Esophagus squamous epithelium (tissue), 5 donors: ENCODE measurements at regions not wholly inside any gene's neighbourhood (a gene's known extent, or its start where the extent isn't known, plus 50 kb on each side); places are given as distances from the start of the nearest gene placed in this dataset.

Source experiments
- DNase-seq: peaks from one replicate; lab custom pipeline; 2025; lab: John Stamatoyannopoulos, UW
- H3K27ac ChIP-seq, 4 donors: fragments of 200-600 bp; sonication (generic); one replicate each; pipeline ENCODE4 v1.5.1; 2016 to 2019; ENCODE audit warnings: mild to moderate bottlenecking in 1 of 4
- H3K27me3 ChIP-seq, 4 donors: fragments of 200-600 bp; sonication (generic); 1 replicate in 3 of 4; 2 replicates in 1 of 4; pipeline versions ENCODE4 v1.5.1 to v1.6.0; 2017 to 2021; ENCODE audit warnings: antibody characterized with exemption in 1 of 4
- H3K36me3 ChIP-seq, 3 donors: fragments of 200-600 bp; sonication (generic); one replicate each; pipeline ENCODE4 v1.5.1; 2016 to 2019
- H3K4me1 ChIP-seq, 3 donors: fragments of 200-600 bp; sonication (generic); one replicate each; pipeline ENCODE4 v1.5.1; 2017 to 2019
- H3K4me3 ChIP-seq, 4 donors: fragments of 200-600 bp; sonication (generic); 1 replicate in 3 of 4; 2 replicates in 1 of 4; pipeline ENCODE4 v1.5.1; 2016 to 2019; ENCODE audit warnings: mild to moderate bottlenecking in 2 of 4, moderate library complexity in 1 of 4
- H3K9me3 ChIP-seq, 3 donors: fragments of 200-600 bp; sonication (generic); one replicate each; pipeline ENCODE4 v1.5.1; 2016 to 2019
- CTCF ChIP-seq, 6 experiments: fragments of 450-650 bp in 4 of 6; fragments of 200-600 bp in 2 of 6; sonication (generic) in 2 of 6; IDR thresholded peaks; one replicate each; pipeline ENCODE4 v1.5.1; 2016 to 2019; ENCODE audit warnings: antibody characterized with exemption in 6 of 6, mild to moderate bottlenecking in 4 of 6, moderate library complexity in 4 of 6
- POLR2A ChIP-seq, 4 donors: fragments of 450-650 bp; IDR thresholded peaks; one replicate each; pipeline ENCODE4 v1.6.1; 2017; ENCODE audit warnings: antibody characterized with exemption in 4 of 4, mild to moderate bottlenecking in 4 of 4, moderate library complexity in 3 of 4
- WGBS, 2 donors: methylation state at CpG; one replicate each; pipeline ENCODE4 v1.1.5; 2018; 5-methylcytosine and 5-hydroxymethylcytosine counted together
- intact Hi-C: fragments of 100-400 bp; cut with DNase I; formaldehyde crosslinking; loops from one replicate; pipeline ENCODE4 v1.15.0; 2022
- donor health status: DM: yes; HTN: yes; CAD: no.

- Histone ChIP-seq H3K4me1 (no peaks in the 10 kb centered on the region), H3K4me3 (no peak overlapping the region), H3K36me3 (no peaks in the 10 kb centered on the region), H3K27ac (no peak overlapping the region), H3K9me3 (no peaks in the 10 kb centered on the region), H3K27me3 (no peaks in the 10 kb centered on the region)
- intact Hi-C loops, result no loop called here
- no peak for DNase-seq
- no peak for TF ChIP-seq POLR2A (IDR thresholded peaks at IDR 0.05)
- no peak for TF ChIP-seq CTCF (IDR thresholded peaks at IDR 0.05)
These were observed 544.4 kb downstream of the DIPK2A start for GRCh38 chr3:144516026-144516425.

DNA sequence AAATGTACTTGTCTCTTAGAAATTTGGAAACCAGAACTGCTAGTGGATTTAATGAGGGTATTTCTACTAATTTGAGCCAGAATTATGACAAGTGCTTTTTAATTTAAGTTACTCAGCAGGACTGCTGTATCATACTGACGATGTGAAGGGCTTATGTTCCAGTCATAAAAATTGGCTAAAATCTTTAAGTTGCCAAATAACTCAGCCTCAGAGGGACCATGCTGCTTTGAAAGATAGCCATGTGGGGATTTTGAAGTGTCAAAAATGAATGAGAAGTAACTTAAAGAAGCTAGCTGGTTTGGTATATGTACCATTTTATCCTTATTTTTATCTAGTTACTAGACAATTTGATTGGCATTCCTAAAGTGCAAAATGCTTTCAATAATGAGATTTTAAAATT is 545.0 kb downstream of the DIPK2A start:
- intact Hi-C loops, result no loop called here

GRCh38 chr3:144521131-144521530 is 549.5 kb downstream of the DIPK2A start:
- Histone ChIP-seq H3K27me3 (no peaks in the 10 kb centered on the region), H3K4me3 (no peak overlapping the region), H3K36me3 (no peaks in the 10 kb centered on the region), H3K27ac (no peak overlapping the region), H3K4me1 (no peaks in the 10 kb centered on the region), H3K9me3 (no peaks in the 10 kb centered on the region)
- DNase-seq, result no peak
- TF ChIP-seq CTCF (IDR thresholded peaks at IDR 0.05) (no peak), POLR2A (IDR thresholded peaks at IDR 0.05) (no peak)
- intact Hi-C loops, result no loop called here
- WGBS, 2 donors, result 11 to 45% methylated on average over 1 of the region's 1 CpG

More for the DNA sequence above, 545.0 kb downstream of the DIPK2A start:
- WGBS, 2 donors, result 45 to 64% methylated on average over 1 of the region's 1 CpG
- H3K36me3 ChIP-seq, result no peaks in the 10 kb centered on the region
- no peaks in the 10 kb centered on the region for H3K4me1 ChIP-seq
- no peak for DNase-seq
- H3K27me3 ChIP-seq, result no peaks in the 10 kb centered on the region
- TF ChIP-seq CTCF (IDR thresholded peaks at IDR 0.05) (no peak), POLR2A (IDR thresholded peaks at IDR 0.05) (no peak)
- no peak overlapping the region for H3K27ac ChIP-seq
- no peaks in the 10 kb centered on the region for H3K9me3 ChIP-seq
- H3K4me3 ChIP-seq, result no peak overlapping the region

DNA sequence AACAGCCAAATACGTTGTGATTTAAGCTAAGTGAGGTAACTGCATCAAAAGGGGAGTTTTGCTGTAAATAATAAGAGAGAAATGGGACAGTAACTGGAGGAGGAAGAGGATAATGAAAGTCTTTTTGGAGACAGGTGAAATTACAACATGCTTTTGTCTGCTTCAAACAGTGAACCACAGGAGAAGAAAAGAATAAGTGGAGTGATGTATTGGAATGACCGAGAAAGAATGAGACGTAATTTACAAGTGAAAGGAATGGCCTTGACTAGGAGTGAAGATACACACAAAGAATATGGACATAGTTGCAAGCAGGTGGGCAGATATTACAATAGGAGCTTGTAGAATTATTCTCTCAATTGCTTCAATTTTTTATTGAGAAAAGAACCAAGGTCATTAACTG is 550.8 kb downstream of the DIPK2A start:
- Histone ChIP-seq H3K4me3 (no peak overlapping the region), H3K4me1 (no peaks in the 10 kb centered on the region), H3K27me3 (no peaks in the 10 kb centered on the region), H3K27ac (no peak overlapping the region), H3K9me3 (no peaks in the 10 kb centered on the region), H3K36me3 (no peaks in the 10 kb centered on the region)
- DNase-seq, result no peak
- 81 to 84% methylated on average over 3 of the region's 3 CpGs for WGBS, 2 donors
- intact Hi-C loops, result no loop called here
- no peak for TF ChIP-seq POLR2A (IDR thresholded peaks at IDR 0.05)
- TF ChIP-seq CTCF (IDR thresholded peaks at IDR 0.05), result no peak

GRCh38 chr3:144523396-144523795 is 551.8 kb downstream of the DIPK2A start:
- H3K27me3 ChIP-seq, result no peaks in the 10 kb centered on the region
- no peaks in the 10 kb centered on the region for H3K4me1 ChIP-seq
- no peak overlapping the region for H3K27ac ChIP-seq
- no peak for DNase-seq
- no peaks in the 10 kb centered on the region for H3K9me3 ChIP-seq
- no peak for TF ChIP-seq POLR2A (IDR thresholded peaks at IDR 0.05)
- TF ChIP-seq CTCF (IDR thresholded peaks at IDR 0.05), result no peak
- intact Hi-C loops, result no loop called here
- WGBS, 2 donors, result 49 to 63% methylated on average over 2 of the region's 2 CpGs
- H3K36me3 ChIP-seq, result no peaks in the 10 kb centered on the region
- no peak overlapping the region for H3K4me3 ChIP-seq
